Breast epithelium (tissue), 4 donors: ENCODE measurements at regions not wholly inside any gene's neighbourhood (a gene's known extent, or its start where the extent isn't known, plus 50 kb on each side); places are given as distances from the start of the nearest gene placed in this dataset.

Experiments used
- DNase-seq, 2 donors: peaks; one replicate each; pipeline ENCODE4 v3.0.0-alpha.2; 2019; ENCODE audit warnings: low spot score in 2 of 2
- H3K27ac ChIP-seq, 2 donors: fragments of 200-600 bp; sonication (generic) in 1 of 2; one replicate each; pipeline ENCODE4 v1.5.1; 2016 to 2019; ENCODE audit warnings: mild to moderate bottlenecking in 1 of 2
- H3K27me3 ChIP-seq, 2 donors: fragments of 200-600 bp; sonication (generic) in 1 of 2; one replicate each; pipeline versions ENCODE4 v1.5.1 to v1.6.0; 2017 to 2019; ENCODE audit warnings: control low read depth in 1 of 2, mild to moderate bottlenecking in 1 of 2
- H3K36me3 ChIP-seq: fragments of 200-600 bp; one replicate; pipeline ENCODE4 v1.5.1; 2019
- H3K4me1 ChIP-seq, 2 donors: fragments of 200-600 bp; sonication (generic); one replicate each; pipeline ENCODE4 v1.5.1; 2016 to 2019; ENCODE audit warnings: control low read depth in 1 of 2
- H3K4me3 ChIP-seq, 3 donors: fragments of 200-600 bp; sonication (generic); 1 replicate in 2 of 3; 2 replicates in 1 of 3; pipeline ENCODE4 v1.5.1; 2016 to 2019; ENCODE audit warnings: mild to moderate bottlenecking in 3 of 3, moderate library complexity in 2 of 3
- H3K9me3 ChIP-seq, 2 donors: fragments of 200-600 bp; sonication (generic) in 1 of 2; one replicate each; pipeline ENCODE4 v1.5.1; 2016 to 2019; ENCODE audit warnings: control low read depth in 1 of 2
- CTCF ChIP-seq, 3 donors: fragments of 450-650 bp; IDR thresholded peaks; one replicate each; pipeline ENCODE4 v1.5.1; 2016 to 2017; ENCODE audit warnings: antibody characterized with exemption in 3 of 3, mild to moderate bottlenecking in 3 of 3, moderate library complexity in 3 of 3
- POLR2A ChIP-seq: fragments of 450-650 bp; IDR thresholded peaks from one replicate; pipeline ENCODE4 v1.6.1; 2016; ENCODE audit warnings: antibody characterized with exemption, mild to moderate bottlenecking, moderate library complexity
- POLR2AphosphoS5 ChIP-seq, 3 donors: sonication (generic); formaldehyde crosslinking; IDR thresholded peaks; one replicate each; pipeline ENCODE4 v1.6.1; 2017; ENCODE audit warnings: antibody characterized with exemption in 3 of 3
- intact Hi-C: fragments of 100-400 bp; cut with DNase I; formaldehyde crosslinking; loops from one replicate; pipeline ENCODE4 v1.15.1; 2023; ENCODE audit warnings: low total_unique reads

DNA sequence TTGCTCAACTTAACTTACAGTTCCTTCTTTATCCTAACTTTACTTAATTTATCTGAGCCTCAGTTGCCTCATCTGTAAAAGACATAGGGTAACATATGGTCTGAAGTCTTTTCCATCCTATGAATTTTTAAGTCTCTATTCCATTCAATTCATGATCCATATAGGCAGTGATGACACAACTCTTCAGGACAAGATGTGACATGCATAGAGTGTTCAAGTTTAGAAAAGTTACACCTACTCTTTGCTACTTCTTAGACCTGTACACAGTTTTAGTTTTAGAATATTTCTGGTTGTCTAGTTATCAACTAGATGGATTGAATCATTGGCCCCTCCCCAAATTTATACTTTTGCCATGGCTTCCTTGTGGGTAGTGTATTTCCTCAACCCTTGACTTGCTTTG lies 50.7 kb upstream of the ELL2 start:
- Histone ChIP-seq H3K27me3 (no peaks in the 10 kb centered on the region), H3K27ac (no peak overlapping the region), H3K36me3 (no peaks in the 10 kb centered on the region), H3K4me1 (no peaks in the 10 kb centered on the region), H3K4me3 (no peak overlapping the region), H3K9me3 (no peaks in the 10 kb centered on the region)
- TF ChIP-seq POLR2AphosphoS5 (IDR thresholded peaks at IDR 0.05) (no peak), CTCF (IDR thresholded peaks at IDR 0.05) (no peak), POLR2A (no peak)
- no peak for DNase-seq
- intact Hi-C loops, result no loop called here
